WTC11 (cell line): ENCODE measurements at regions not wholly inside any gene's neighbourhood (a gene's known extent, or its start where the extent isn't known, plus 50 kb on each side); places are given as distances from the start of the nearest gene placed in this dataset.

Experiments used
- ATF3 ChIP-seq: sonication (generic); formaldehyde crosslinking; conservative IDR thresholded peaks from 2 replicates; pipeline ENCODE4 v1.8.1; 2022; ENCODE audit warnings: mild to moderate bottlenecking, missing genetic modification reagents
- CREB1 ChIP-seq: sonication (generic); formaldehyde crosslinking; IDR thresholded peaks from 2 replicates; pipeline ENCODE4 v1.8.0; 2023; ENCODE audit warnings: mild to moderate bottlenecking, missing genetic modification reagents
- CTCF ChIP-seq: fragments of 200-600 bp; IDR thresholded peaks from 2 replicates; pipeline ENCODE4 v1.8.0; 2022; ENCODE audit warnings: antibody characterized with exemption
- JUN ChIP-seq: sonication (generic); formaldehyde crosslinking; IDR thresholded peaks from 2 replicates; pipeline ENCODE4 v1.8.0; 2023; ENCODE audit warnings: mild to moderate bottlenecking, missing genetic modification reagents
- MAX ChIP-seq: sonication (generic); formaldehyde crosslinking; IDR thresholded peaks from 2 replicates; pipeline ENCODE4 v1.8.0; 2022; ENCODE audit warnings: mild to moderate bottlenecking, missing genetic modification reagents
- NR3C1 ChIP-seq: sonication (generic); formaldehyde crosslinking; conservative IDR thresholded peaks from 2 replicates; pipeline ENCODE4 v1.8.1; 2023; ENCODE audit warnings: low read depth, mild to moderate bottlenecking, missing genetic modification reagents
- RELA ChIP-seq: sonication (generic); formaldehyde crosslinking; IDR thresholded peaks from 2 replicates; pipeline ENCODE4 v1.8.1; 2022; ENCODE audit warnings: missing genetic modification reagents, mild to moderate bottlenecking, borderline replicate concordance
- SMAD4 ChIP-seq: sonication (generic); formaldehyde crosslinking; IDR thresholded peaks from 2 replicates; pipeline ENCODE4 v1.8.0; 2022; ENCODE audit warnings: mild to moderate bottlenecking, missing genetic modification reagents
- SOX15 ChIP-seq: fragments of 250-450 bp; sonication (Bioruptor Pico); IDR thresholded peaks from 2 replicates; pipeline ENCODE4 v1.9.0; 2021; ENCODE audit warnings: mild to moderate bottlenecking
- SP1 ChIP-seq: sonication (generic); formaldehyde crosslinking; conservative IDR thresholded peaks from 2 replicates; pipeline ENCODE4 v1.8.1; 2022; ENCODE audit warnings: missing genetic modification reagents
- TCF7 ChIP-seq: sonication (generic); formaldehyde crosslinking; IDR thresholded peaks from 2 replicates; pipeline ENCODE4 v1.8.0; 2022; ENCODE audit warnings: mild to moderate bottlenecking, low read depth, missing genetic modification reagents, moderate library complexity
- TP53 ChIP-seq: sonication (generic); formaldehyde crosslinking; IDR thresholded peaks from 2 replicates; pipeline ENCODE4 v1.8.1; 2023; ENCODE audit warnings: mild to moderate bottlenecking, missing genetic modification reagents
- ZSCAN18 ChIP-seq: fragments of 250-450 bp; sonication (Bioruptor Pico); IDR thresholded peaks from 2 replicates; pipeline ENCODE4 v2.1.2; 2022; ENCODE audit warnings: mild to moderate bottlenecking, moderate library complexity

- TF ChIP-seq CTCF (no peak), RELA (CRISPR knock-in tag) (no peak), ATF3 (CRISPR knock-in tag) (no peak), SP1 (CRISPR knock-in tag) (no peak), SOX15 (CRISPR knock-in tag) (no peak), MAX (CRISPR knock-in tag) (no peak), TCF7 (CRISPR knock-in tag) (no peak), NR3C1 (CRISPR knock-in tag) (no peak), ZSCAN18 (no peak), TP53 (CRISPR knock-in tag) (no peak), SMAD4 (no peak), JUN (CRISPR knock-in tag) (no peak), CREB1 (CRISPR knock-in tag) (no peak)
Measured at GRCh38 chr5:77563475-77563874, 71.4 kb upstream of the WDR41 start.
